WI38 (cell line): ENCODE measurements at regions not wholly inside any gene's neighbourhood (a gene's known extent, or its start where the extent isn't known, plus 50 kb on each side); places are given as distances from the start of the nearest gene placed in this dataset.

Source experiments
- H3K4me3 ChIP-seq: 2 replicates; pipeline ENCODE4 v1.5.1; 2011; ENCODE audit warnings: low read depth, mild to moderate bottlenecking, control low read depth, low read length
- CTCF ChIP-seq: IDR thresholded peaks from 2 replicates; pipeline ENCODE4 v1.5.1; 2012; ENCODE audit warnings: low read depth, mild to moderate bottlenecking, control low read depth, low read length

- no peak for TF ChIP-seq CTCF
- H3K4me3 ChIP-seq, result no peak overlapping the region
Observed at GRCh38 chr12:23421556-23421955, 527.9 kb downstream of the SOX5 start.

GRCh38 chr12:23423097-23423687, 526.3 kb downstream of the SOX5 start:
- TF ChIP-seq CTCF, result no peak
- H3K4me3 ChIP-seq, result no peak overlapping the region

GRCh38 chr12:23423796-23424195, 525.7 kb downstream of the SOX5 start:
- no peak overlapping the region for H3K4me3 ChIP-seq
- TF ChIP-seq CTCF, result no peak

- TF ChIP-seq CTCF, result no peak
- no peak overlapping the region for H3K4me3 ChIP-seq
Observed at GRCh38 chr12:23424685-23425084, 524.8 kb downstream of the SOX5 start.

GRCh38 chr12:23426328-23426727, 523.1 kb downstream of the SOX5 start:
- TF ChIP-seq CTCF, result no peak
- H3K4me3 ChIP-seq, result no peak overlapping the region

GRCh38 chr12:23428758-23429157, 520.7 kb downstream of the SOX5 start:
- H3K4me3 ChIP-seq, result no peak overlapping the region
- TF ChIP-seq CTCF, result no peak

- TF ChIP-seq CTCF, result no peak
- H3K4me3 ChIP-seq, result no peak overlapping the region
Observed at GRCh38 chr12:23431006-23431405, 518.5 kb downstream of the SOX5 start.
